ENCODE measurements at regions not wholly inside any gene's neighbourhood (a gene's known extent, or its start where the extent isn't known, plus 50 kb on each side); places are given as distances from the start of the nearest gene placed in this dataset.
A peak's percentile ranks its signal among the peaks of the same experiment; 100 is the strongest.

- no peak for DNase-seq (ENCODE audit: low read depth)
Measured at GRCh38 chr18:77187189-77187588, 54.6 kb upstream of the MBP start.

DNA sequence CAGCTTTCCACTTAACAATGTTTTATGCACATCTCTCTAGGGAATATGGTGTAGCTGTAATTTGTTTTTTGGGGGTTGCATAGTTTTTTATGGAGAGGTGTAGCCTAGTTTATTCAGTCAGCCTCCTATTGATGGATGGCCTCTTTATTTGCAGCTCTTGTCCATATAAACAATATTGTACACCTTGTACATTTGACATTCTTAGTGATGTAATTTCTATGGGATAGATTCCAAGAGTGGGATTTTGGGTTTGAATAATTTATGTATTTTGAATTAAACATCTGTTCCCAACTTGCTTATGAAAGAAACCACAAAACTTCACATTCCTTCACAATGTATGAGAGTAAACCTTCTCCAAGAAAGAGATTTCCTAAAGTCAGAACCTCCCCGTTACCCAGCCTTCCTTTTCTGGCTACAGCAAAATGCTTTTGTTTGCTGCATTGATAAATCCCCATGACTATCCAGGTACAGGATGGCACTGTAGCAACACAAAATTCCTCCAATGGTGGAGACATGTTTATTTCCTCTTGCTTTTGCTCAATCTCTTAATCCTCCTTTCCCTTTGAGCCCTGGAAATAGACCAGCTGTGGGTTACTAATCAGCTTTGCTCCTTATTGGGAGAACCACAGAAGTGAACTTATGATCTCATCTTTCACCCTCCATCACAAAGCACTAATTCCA, 58.4 kb upstream of the GALR1 start:
- DNase-seq (ENCODE audit: low read depth) = peak; percentile 64

DNA sequence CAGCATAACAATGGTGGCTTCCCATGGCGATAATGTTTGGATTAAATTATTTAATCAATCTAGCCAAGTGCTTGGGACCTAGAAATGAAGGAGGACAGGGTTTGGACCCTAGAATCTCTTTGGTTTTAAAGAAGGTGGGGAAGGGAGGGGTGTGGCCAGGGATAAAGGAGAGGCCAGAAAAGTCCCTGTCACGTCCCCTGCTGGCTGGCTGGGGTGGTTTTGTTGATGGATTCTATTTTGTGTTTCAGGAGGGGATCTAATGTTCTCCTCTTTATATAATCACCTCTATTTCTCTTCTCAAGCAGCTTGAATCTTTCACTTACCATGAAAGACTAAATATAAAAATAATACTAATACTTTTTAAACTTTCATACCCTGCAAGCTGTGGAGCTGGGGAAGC, 52.6 kb upstream of the GALR1 start:
- DNase-seq (ENCODE audit: low read depth) = no peak

GRCh38 chr18:77198663-77199062, 51.0 kb upstream of the GALR1 start:
- no peak for DNase-seq (ENCODE audit: low read depth)

GRCh38 chr18:77199707-77200106, 49.9 kb upstream of the GALR1 start:
- no peak for DNase-seq (ENCODE audit: low read depth)
